GM23338 (cell line): ENCODE measurements at regions not wholly inside any gene's neighbourhood (a gene's known extent, or its start where the extent isn't known, plus 50 kb on each side); places are given as distances from the start of the nearest gene placed in this dataset.

Experiments used
- ATAC-seq: fragments of 200-7000 bp; cut with Tn5 transposase; 3 replicates; pipeline ENCODE4 v1.9.1; 2020
- DNase-seq: peaks from one replicate; pipeline ENCODE4 v3.0.0-alpha.2; 2015; ENCODE audit warnings: low spot score
- H2AFZ ChIP-seq: fragments of 200-600 bp; sonication (generic); 2 replicates; pipeline ENCODE4 v1.8.0; 2016; ENCODE audit warnings: antibody characterized with exemption, mild to moderate bottlenecking, moderate library complexity
- H3F3A ChIP-seq: fragments of 200-600 bp; sonication (generic); replicated peaks from 2 replicates; pipeline ENCODE4 v1.8.0; 2017; ENCODE audit warnings: antibody characterized with exemption, mixed run types, low read depth
- H3K27ac ChIP-seq: fragments of 200-600 bp; sonication (generic); 2 replicates; pipeline ENCODE4 v1.6.1; 2016; ENCODE audit warnings: low read depth
- H3K27me3 ChIP-seq: fragments of 200-600 bp; sonication (generic); 2 replicates; pipeline ENCODE4 v1.8.0; 2016; ENCODE audit warnings: mild to moderate bottlenecking, mixed run types, moderate library complexity; ENCODE audit not compliant: insufficient read depth
- H3K36me3 ChIP-seq: fragments of 200-600 bp; sonication (generic); 2 replicates; pipeline ENCODE4 v1.8.0; 2016; ENCODE audit warnings: mild to moderate bottlenecking; ENCODE audit not compliant: insufficient read depth
- H3K4me1 ChIP-seq: fragments of 200-600 bp; sonication (generic); 2 replicates; pipeline ENCODE4 v1.8.0; 2016; ENCODE audit warnings: mild to moderate bottlenecking, moderate library complexity; ENCODE audit not compliant: insufficient read depth
- H3K4me2 ChIP-seq: fragments of 200-600 bp; sonication (generic); 2 replicates; pipeline ENCODE4 v1.7.1; 2017; ENCODE audit warnings: mixed run types
- H3K4me3 ChIP-seq: fragments of 200-600 bp; sonication (generic); 2 replicates; pipeline ENCODE4 v1.6.1; 2016; ENCODE audit warnings: mixed run types
- H3K79me2 ChIP-seq: fragments of 200-600 bp; sonication (generic); replicated peaks from 2 replicates; pipeline ENCODE4 v1.8.0; 2017; ENCODE audit warnings: mild to moderate bottlenecking; ENCODE audit not compliant: insufficient read depth
- H3K9me2 ChIP-seq: fragments of 200-600 bp; sonication (generic); 2 replicates; pipeline ENCODE4 v1.8.0; 2017; ENCODE audit not compliant: insufficient read depth
- H4K20me1 ChIP-seq: fragments of 200-600 bp; sonication (generic); replicated peaks from 2 replicates; pipeline ENCODE4 v1.8.0; 2017; ENCODE audit warnings: mild to moderate bottlenecking; ENCODE audit not compliant: insufficient read depth
- H3K27ac Mint-ChIP-seq: 2 replicates; pipeline ENCODE4 v1.8.0; 2020; ENCODE audit warnings: inconsistent platforms, mild to moderate bottlenecking, moderate library complexity, mixed read lengths
- H3K27me3 Mint-ChIP-seq: 3 replicates; pipeline ENCODE4 v1.8.0; 2022; ENCODE audit warnings: low read depth, mild to moderate bottlenecking, moderate library complexity, mixed read lengths, inconsistent platforms; ENCODE audit not compliant: insufficient read depth, poor library complexity
- H3K36me3 Mint-ChIP-seq: 3 replicates; pipeline ENCODE4 v1.8.0; 2021; ENCODE audit warnings: low read depth, mild to moderate bottlenecking, inconsistent platforms, moderate library complexity, mixed read lengths
- H3K4me1 Mint-ChIP-seq: 3 replicates; pipeline ENCODE4 v1.8.0; 2020; ENCODE audit warnings: mild to moderate bottlenecking, inconsistent platforms, mixed read lengths
- H3K4me3 Mint-ChIP-seq: 3 replicates; pipeline ENCODE4 v1.8.0; 2021; ENCODE audit warnings: moderate library complexity, mild to moderate bottlenecking, inconsistent platforms, mixed read lengths
- H3K9me3 Mint-ChIP-seq: 3 replicates; pipeline ENCODE4 v1.8.0; 2020; ENCODE audit warnings: moderate library complexity, mild to moderate bottlenecking, inconsistent platforms, mixed read lengths
- CREB1 ChIP-seq: fragments of 250-450 bp; sonication (Bioruptor Pico); IDR thresholded peaks from 2 replicates; pipeline ENCODE4 v1.5.0; 2020; ENCODE audit warnings: low read depth, mild to moderate bottlenecking, moderate library complexity
- CTCF ChIP-seq, 2 experiments: fragments of 200-600 bp in 1 of 2; sonication (generic) in 1 of 2; conservative IDR thresholded peaks; 2 replicates each; pipeline versions ENCODE4 v1.5.1 to v1.6.1; 2016 to 2017; ENCODE audit warnings: antibody characterized with exemption in 2 of 2, low read depth in 2 of 2, mild to moderate bottlenecking in 2 of 2, moderate library complexity in 1 of 2
- ETS1 ChIP-seq: IDR thresholded peaks from 2 replicates; pipeline ENCODE4 v1.6.1; 2016; ENCODE audit warnings: antibody characterized with exemption
- EZH2 ChIP-seq: fragments of 200-600 bp; sonication (generic); IDR thresholded peaks from one replicate; pipeline ENCODE4 v1.8.0; 2017; ENCODE audit warnings: antibody characterized with exemption, mild to moderate bottlenecking, low read depth; ENCODE audit not compliant: unreplicated experiment
- EZH2phosphoT487 ChIP-seq: fragments of 200-600 bp; sonication (generic); IDR thresholded peaks from one replicate; pipeline ENCODE4 v1.8.1; 2018; ENCODE audit warnings: antibody characterized with exemption; ENCODE audit not compliant: unreplicated experiment
- JUNB ChIP-seq: IDR thresholded peaks from one replicate; pipeline ENCODE4 v1.6.1; 2016; ENCODE audit warnings: antibody characterized with exemption; ENCODE audit not compliant: unreplicated experiment
- NANOG ChIP-seq: IDR thresholded peaks from 2 replicates; pipeline ENCODE4 v1.6.1; 2016; ENCODE audit warnings: antibody characterized with exemption, borderline replicate concordance
- POLR2AphosphoS5 ChIP-seq: IDR thresholded peaks from 2 replicates; pipeline ENCODE4 v1.6.1; 2016; ENCODE audit warnings: antibody characterized with exemption, low read depth
- REST ChIP-seq: IDR thresholded peaks from one replicate; pipeline ENCODE4 v1.6.1; 2018; ENCODE audit warnings: antibody characterized with exemption; ENCODE audit not compliant: unreplicated experiment
- STAT1 ChIP-seq: IDR thresholded peaks from one replicate; pipeline ENCODE4 v1.6.1; 2016; ENCODE audit warnings: antibody characterized with exemption; ENCODE audit not compliant: unreplicated experiment
- ZNF114 ChIP-seq: fragments of 250-450 bp; sonication (Bioruptor Pico); IDR thresholded peaks from 2 replicates; pipeline ENCODE4 v1.5.0; 2020; ENCODE audit warnings: mild to moderate bottlenecking, moderate library complexity
- ZNF331 ChIP-seq: fragments of 250-450 bp; sonication (Bioruptor Pico); IDR thresholded peaks from 2 replicates; pipeline ENCODE4 v1.5.0; 2020; ENCODE audit warnings: low read depth, mild to moderate bottlenecking, moderate library complexity
- ZNF462 ChIP-seq: fragments of 250-450 bp; sonication (Bioruptor Pico); IDR thresholded peaks from 2 replicates; pipeline ENCODE4 v1.5.0; 2020; ENCODE audit warnings: mild to moderate bottlenecking, moderate library complexity

- Histone ChIP-seq H3K4me1 (no peaks in the 10 kb centered on the region), H3K9me2 (no peaks in the 10 kb centered on the region), H3K4me3 (no peak overlapping the region), H4K20me1 (no peaks in the 10 kb centered on the region), H3K4me2 (no peak overlapping the region), H3K27me3 (no peaks in the 10 kb centered on the region), H3K79me2 (no peaks in the 10 kb centered on the region), H3K36me3 (no peaks in the 10 kb centered on the region), H3K27ac (no peak overlapping the region), H2AFZ (no peak overlapping the region; the same call in 1 of the 2 replicates), H3F3A (no peaks in the 10 kb centered on the region)
- TF ChIP-seq CTCF (conservative IDR thresholded peaks at IDR 0.05; ENCODE audit: low read depth in 2 of 2): no peak
- no peak for TF ChIP-seq EZH2
- no peak for TF ChIP-seq ZNF331 (CRISPR knock-in tag)
- TF ChIP-seq EZH2phosphoT487: no peak
- TF ChIP-seq STAT1: no peak
- TF ChIP-seq ETS1: no peak
- TF ChIP-seq POLR2AphosphoS5: no peak
- no peak for TF ChIP-seq JUNB
- TF ChIP-seq ZNF462: no peak
- TF ChIP-seq NANOG: no peak
- no peak for TF ChIP-seq CREB1 (CRISPR knock-in tag)
- no peak for TF ChIP-seq ZNF114 (CRISPR knock-in tag)
- no peak for TF ChIP-seq REST
- DNase-seq: no peak
- ATAC-seq: no peak
- H3K9me3 Mint-ChIP-seq: no peaks in the 10 kb centered on the region
- no peak overlapping the region for H3K27ac Mint-ChIP-seq
- H3K4me1 Mint-ChIP-seq: peaks cover 4% of the 10 kb centered on the region; the same call in 1 of the 3 replicates
- no peaks in the 10 kb centered on the region for H3K36me3 Mint-ChIP-seq
- no peak overlapping the region for H3K4me3 Mint-ChIP-seq
- no peaks in the 10 kb centered on the region for H3K27me3 Mint-ChIP-seq
Observed at GRCh38 chr3:83882701-83883100, 1076.1 kb upstream of the CADM2 start.
